ENCODE measurements at regions not wholly inside any gene's neighbourhood (a gene's known extent, or its start where the extent isn't known, plus 50 kb on each side); places are given as distances from the start of the nearest gene placed in this dataset.
"Not testable (repeated sequence)": the region's sequence is repeated elsewhere in the genome, so short reads cannot be mapped to it uniquely, and the experiment has no call there.

GRCh38 chr11:71368966-71369365, 79.2 kb downstream of the DHCR7 start:
- H3K36me3 ChIP-seq (ENCODE audit: control insufficient read depth in 4 of 4, insufficient read depth in 4 of 4, low read length in 4 of 4): no peaks in the 10 kb centered on the region
- 76 to 86% methylated on average over 15 of the region's 15 CpGs for WGBS, 2 donors
- no peaks in the 10 kb centered on the region for H3K9me3 ChIP-seq (ENCODE audit: control insufficient read depth in 4 of 4, insufficient read depth in 3 of 4, low read length in 3 of 4)
- H3K4me1 ChIP-seq (ENCODE audit: control insufficient read depth in 5 of 5, insufficient read depth in 5 of 5, low read length in 5 of 5): no peaks in the 10 kb centered on the region
- H3K27ac ChIP-seq (ENCODE audit: low read depth in 1 of 2, low read length in 1 of 2): no peak overlapping the region
- H3K27me3 ChIP-seq (ENCODE audit: control insufficient read depth in 3 of 3, insufficient read depth in 3 of 3, low read length in 2 of 3): no peaks in the 10 kb centered on the region
- no peak overlapping the region for H3K9ac ChIP-seq (ENCODE audit: insufficient read depth in 1 of 2, low read length in 2 of 2)
- TF ChIP-seq CTCF (IDR thresholded peaks at IDR 0.05; ENCODE audit: control extremely low read depth, extremely low read depth): no peak
- DNase-seq (no peak), ATAC-seq (ENCODE audit: insufficient read depth, low FRiP score) (no peak)
- H3K4me3 ChIP-seq: no peak overlapping the region

- ATAC-seq (ENCODE audit: insufficient read depth, low FRiP score) (no peak), DNase-seq (no peak)
- Histone ChIP-seq H3K4me1 (ENCODE audit: control insufficient read depth in 5 of 5, insufficient read depth in 5 of 5, low read length in 5 of 5) (no peaks in the 10 kb centered on the region), H3K4me3 (no peak overlapping the region), H3K27me3 (ENCODE audit: control insufficient read depth in 3 of 3, insufficient read depth in 3 of 3, low read length in 2 of 3) (no peaks in the 10 kb centered on the region), H3K36me3 (ENCODE audit: control insufficient read depth in 4 of 4, insufficient read depth in 4 of 4, low read length in 4 of 4) (no peaks in the 10 kb centered on the region), H3K27ac (ENCODE audit: low read depth in 1 of 2, low read length in 1 of 2) (no peak overlapping the region), H3K9ac (ENCODE audit: insufficient read depth in 1 of 2, low read length in 2 of 2) (no peak overlapping the region), H3K9me3 (ENCODE audit: control insufficient read depth in 4 of 4, insufficient read depth in 3 of 4, low read length in 3 of 4) (no peaks in the 10 kb centered on the region)
- no peak for TF ChIP-seq CTCF (IDR thresholded peaks at IDR 0.05; ENCODE audit: control extremely low read depth, extremely low read depth)
- WGBS, 2 donors: 75 to 89% methylated on average over 12 of the region's 12 CpGs
Measured at GRCh38 chr11:71367756-71368155, 80.4 kb downstream of the DHCR7 start.

- not testable (repeated sequence) for DNase-seq; H3K9ac ChIP-seq (ENCODE audit: insufficient read depth in 1 of 2, low read length in 2 of 2); H3K27ac ChIP-seq (ENCODE audit: low read depth in 1 of 2, low read length in 1 of 2); H3K36me3 ChIP-seq (ENCODE audit: control insufficient read depth in 4 of 4, insufficient read depth in 4 of 4, low read length in 4 of 4); H3K9me3 ChIP-seq (ENCODE audit: control insufficient read depth in 4 of 4, insufficient read depth in 3 of 4, low read length in 3 of 4); H3K4me1 ChIP-seq (ENCODE audit: control insufficient read depth in 5 of 5, insufficient read depth in 5 of 5, low read length in 5 of 5); ATAC-seq (ENCODE audit: insufficient read depth, low FRiP score); H3K27me3 ChIP-seq (ENCODE audit: control insufficient read depth in 3 of 3, insufficient read depth in 3 of 3, low read length in 2 of 3); H3K4me3 ChIP-seq
- 93 to 100% methylated on average over 1 of the region's 3 CpGs for WGBS, 2 donors
Measured at GRCh38 chr11:71367276-71367675, 80.9 kb downstream of the DHCR7 start.

- no peak for DNase-seq
- no peaks in the 10 kb centered on the region for H3K4me1 ChIP-seq (ENCODE audit: control insufficient read depth in 5 of 5, insufficient read depth in 5 of 5, low read length in 5 of 5)
- H3K4me3 ChIP-seq: no peak overlapping the region
- no peak for ATAC-seq (ENCODE audit: insufficient read depth, low FRiP score)
- H3K27ac ChIP-seq (ENCODE audit: low read depth in 1 of 2, low read length in 1 of 2): no peak overlapping the region
- TF ChIP-seq CTCF (IDR thresholded peaks at IDR 0.05; ENCODE audit: control extremely low read depth, extremely low read depth): no peak
- H3K9ac ChIP-seq (ENCODE audit: insufficient read depth in 1 of 2, low read length in 2 of 2): no peak overlapping the region
- H3K27me3 ChIP-seq (ENCODE audit: control insufficient read depth in 3 of 3, insufficient read depth in 3 of 3, low read length in 2 of 3): no peaks in the 10 kb centered on the region
- no peaks in the 10 kb centered on the region for H3K9me3 ChIP-seq (ENCODE audit: control insufficient read depth in 4 of 4, insufficient read depth in 3 of 4, low read length in 3 of 4)
- H3K36me3 ChIP-seq (ENCODE audit: control insufficient read depth in 4 of 4, insufficient read depth in 4 of 4, low read length in 4 of 4): no peaks in the 10 kb centered on the region
- 58 to 67% methylated on average over 7 of the region's 7 CpGs for WGBS, 2 donors
Measured at GRCh38 chr11:71366076-71366475, 82.1 kb downstream of the DHCR7 start.

Data from lung (tissue), 11 donors.